HG03159 (cell line): ENCODE measurements at regions not wholly inside any gene's neighbourhood (a gene's known extent, or its start where the extent isn't known, plus 50 kb on each side); places are given as distances from the start of the nearest gene placed in this dataset.
"Not testable (repeated sequence)": the region's sequence is repeated elsewhere in the genome, so short reads cannot be mapped to it uniquely, and the experiment has no call there.

Source experiments
- ATAC-seq: cut with Tn5 transposase; IDR thresholded peaks from one replicate; pipeline ENCODE4 v1.9.1; 2021; ENCODE audit warnings: mild to moderate bottlenecking, moderate library complexity; ENCODE audit not compliant: unreplicated experiment

DNA sequence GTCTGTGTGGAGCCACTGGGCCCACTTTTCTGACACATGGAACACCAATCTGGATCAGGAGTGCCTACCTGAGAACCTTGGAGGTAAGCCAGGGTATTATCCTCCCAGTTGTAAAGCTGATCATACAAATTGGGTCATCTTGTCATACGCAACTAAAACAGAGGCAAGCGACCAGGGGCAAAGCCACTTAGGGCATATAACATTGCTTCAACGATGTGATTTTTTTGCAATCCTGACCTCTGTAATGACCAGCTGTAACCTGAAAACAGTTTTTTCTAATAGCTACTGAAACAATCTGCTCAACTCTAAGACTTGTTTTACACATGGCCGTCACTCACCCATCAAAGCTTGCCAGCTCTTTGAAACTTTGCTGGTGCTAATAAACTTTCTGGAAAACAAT lies 261.5 kb upstream of the AGTR2 start:
- ATAC-seq, result no peak

DNA sequence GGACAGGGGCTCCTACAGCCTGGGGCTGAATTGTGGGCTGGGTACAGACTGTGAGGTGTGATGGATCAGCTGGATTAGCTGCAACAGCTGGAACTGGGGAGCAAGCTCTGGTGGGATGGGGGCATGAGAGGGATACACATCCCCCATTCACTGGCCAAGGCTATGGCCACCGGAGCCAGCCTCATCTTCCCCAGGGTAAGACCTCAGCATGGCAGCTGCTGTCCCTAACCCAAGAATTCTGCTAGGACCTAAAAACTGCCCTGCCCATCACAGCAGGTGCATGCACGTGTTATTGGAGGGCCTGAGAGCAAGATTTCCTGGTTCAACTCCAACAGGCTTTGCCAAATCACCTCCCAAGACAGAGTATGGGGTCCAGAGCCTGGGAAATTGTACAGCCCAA lies 258.6 kb upstream of the AGTR2 start:
- ATAC-seq, result no peak

DNA sequence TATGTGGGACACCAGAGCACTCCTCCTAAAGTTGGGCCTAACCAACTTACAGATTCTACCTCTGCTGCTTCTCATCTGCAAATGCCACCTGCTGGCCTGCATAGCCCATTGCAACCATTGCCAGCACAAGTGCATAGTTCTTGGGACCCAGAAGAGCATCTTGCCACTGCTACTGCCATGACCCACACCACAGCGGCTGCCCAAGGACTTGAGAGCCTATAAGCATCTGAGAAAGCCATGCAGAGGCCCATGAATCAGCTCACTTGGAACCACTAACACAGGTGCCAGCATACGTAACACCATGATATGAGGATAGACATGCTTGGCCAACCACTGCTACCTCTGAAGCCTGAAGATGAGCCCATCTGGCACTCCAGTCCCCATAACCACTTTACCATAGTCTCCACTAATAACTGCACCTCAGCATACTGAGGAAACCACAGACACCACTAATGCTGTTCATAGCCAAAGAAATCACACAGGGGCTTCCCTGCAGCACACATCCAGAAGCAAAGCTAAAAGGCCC lies 258.1 kb upstream of the AGTR2 start:
- peak; percentile 91 for ATAC-seq

DNA sequence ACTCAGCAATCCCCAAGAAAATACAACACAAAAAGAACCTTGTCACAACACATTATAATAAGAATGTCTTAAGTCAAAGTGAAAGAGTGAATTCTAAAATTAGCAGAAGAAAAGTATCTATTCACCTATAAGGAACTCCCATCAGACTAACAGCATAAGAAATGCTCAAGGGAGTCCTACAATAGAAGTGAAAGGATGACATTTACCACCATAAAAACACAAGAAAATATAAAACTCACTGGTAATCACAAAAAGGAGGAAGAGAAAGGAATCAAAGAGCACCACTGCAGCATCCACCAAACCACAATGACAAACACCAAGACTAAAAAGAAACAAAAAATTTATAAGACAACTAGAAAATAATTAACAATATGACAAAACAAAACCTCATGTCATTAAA lies 257.0 kb upstream of the AGTR2 start:
- peak; percentile 48 for ATAC-seq

DNA sequence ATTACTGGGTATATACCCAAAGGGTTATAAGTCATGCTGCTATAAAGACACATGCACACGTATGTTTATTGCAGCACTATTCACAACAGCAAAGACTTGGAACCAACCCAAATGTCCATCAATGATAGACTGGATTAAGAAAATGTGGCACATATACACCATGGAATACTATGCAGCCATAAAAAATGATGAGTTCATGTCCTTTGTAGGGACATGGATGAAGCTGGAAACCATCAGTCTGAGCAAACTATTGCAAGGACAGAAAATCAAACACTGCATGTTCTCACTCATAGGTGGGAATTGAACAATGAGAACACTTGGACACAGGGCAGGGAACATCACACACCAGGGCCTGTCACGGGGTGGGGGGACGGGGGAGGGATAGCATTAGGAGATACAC lies 254.9 kb upstream of the AGTR2 start:
- not testable (repeated sequence) for ATAC-seq

DNA sequence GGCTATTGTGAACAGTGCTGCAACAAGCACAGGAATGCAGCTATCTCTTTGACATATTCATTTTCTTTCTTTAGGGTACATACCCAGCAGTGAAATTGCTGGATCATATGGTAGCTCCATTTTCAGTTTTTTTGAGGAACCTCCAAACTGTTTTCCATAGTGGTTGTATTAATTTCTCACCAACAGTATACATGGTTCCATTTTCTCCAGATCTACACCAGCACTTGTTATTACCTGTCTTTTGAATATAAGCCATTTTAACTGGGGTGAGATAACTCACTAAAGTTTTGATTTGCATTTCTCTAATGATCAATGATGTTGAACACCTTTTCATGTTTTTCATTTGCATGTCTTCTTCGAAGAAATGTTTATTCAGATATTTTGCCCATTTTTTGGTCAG lies 241.1 kb upstream of the AGTR2 start:
- no peak for ATAC-seq

DNA sequence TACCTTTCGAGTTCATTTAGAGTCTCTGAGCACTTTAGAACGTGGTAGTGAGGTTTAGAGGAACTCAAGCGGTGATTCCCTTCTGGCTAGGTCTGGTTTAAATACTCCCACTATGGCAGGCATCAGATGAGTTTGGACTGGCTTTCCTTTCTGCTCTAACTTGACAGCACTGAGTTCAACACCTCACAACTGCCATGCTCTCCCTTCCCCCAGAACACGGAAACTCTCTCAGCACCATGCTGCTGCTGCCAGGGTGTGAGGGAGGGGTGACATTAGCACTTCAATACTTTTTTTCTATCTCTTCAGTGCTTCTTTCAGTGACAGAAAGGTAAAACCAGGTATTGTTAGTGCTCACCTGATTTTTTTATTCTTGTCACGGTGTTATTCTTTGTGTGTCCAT lies 234.5 kb upstream of the AGTR2 start:
- ATAC-seq, result no peak

DNA sequence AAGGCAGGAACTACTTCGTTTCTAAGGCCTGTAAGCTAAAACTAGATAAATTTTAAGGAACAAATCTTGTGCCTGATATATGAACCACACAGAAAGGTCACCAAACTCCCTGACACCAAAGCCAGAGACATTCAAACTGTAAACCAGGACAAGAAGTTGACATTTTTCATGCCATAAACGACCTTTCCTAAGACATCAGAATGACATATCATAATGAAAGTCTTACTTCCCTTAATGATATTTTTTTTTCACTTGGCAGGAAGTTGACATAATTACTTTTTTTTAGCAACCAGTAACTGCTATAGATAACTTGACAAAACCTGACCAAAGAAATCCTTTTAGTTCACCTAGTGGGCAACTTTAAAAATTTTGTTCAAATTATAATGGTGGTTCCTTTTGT lies 231.5 kb upstream of the AGTR2 start:
- ATAC-seq, result peak; percentile 64

DNA sequence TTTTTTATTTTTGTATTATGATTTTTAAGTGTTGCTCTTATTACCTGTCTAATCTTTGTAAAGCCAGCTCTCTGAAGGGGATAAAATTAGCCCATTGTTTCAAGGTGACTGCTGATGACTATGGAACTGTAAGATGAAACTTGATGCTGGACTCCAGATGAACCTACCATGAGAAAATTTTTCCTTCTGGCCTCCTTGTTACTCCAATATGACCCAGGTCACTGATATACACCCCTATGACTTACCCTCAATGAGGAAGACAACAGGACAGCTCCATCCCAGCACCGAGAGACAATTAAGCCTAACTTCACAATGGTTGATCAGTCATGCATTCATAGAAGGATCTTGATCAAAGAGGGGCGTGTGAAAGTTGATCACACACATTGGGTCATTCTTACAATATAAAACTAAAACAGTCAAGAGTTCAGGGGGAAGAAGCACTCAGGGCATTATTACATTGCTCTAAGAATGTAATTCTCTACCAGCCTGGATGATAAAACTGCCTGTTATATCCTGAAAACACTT lies 230.8 kb upstream of the AGTR2 start:
- ATAC-seq, result no peak

DNA sequence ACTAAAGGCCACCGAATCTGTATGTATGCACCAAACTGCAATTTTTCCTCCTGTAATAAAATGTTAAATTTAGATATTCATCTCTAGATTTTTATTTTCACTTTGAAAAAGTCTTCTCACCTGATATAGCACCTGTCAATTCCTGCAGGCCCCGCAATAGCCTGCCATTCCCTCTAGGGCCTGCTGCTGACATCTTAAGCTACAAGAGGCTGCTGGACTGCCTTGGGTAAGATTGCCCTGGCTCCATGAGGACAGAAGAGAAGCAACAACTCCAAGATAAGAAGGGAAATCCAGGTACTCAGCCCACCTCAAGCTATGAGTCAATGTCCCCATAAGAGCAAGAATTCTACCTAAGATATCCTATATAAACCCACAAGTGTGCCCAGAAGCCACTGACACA lies 230.2 kb upstream of the AGTR2 start:
- ATAC-seq, result peak; percentile 38

DNA sequence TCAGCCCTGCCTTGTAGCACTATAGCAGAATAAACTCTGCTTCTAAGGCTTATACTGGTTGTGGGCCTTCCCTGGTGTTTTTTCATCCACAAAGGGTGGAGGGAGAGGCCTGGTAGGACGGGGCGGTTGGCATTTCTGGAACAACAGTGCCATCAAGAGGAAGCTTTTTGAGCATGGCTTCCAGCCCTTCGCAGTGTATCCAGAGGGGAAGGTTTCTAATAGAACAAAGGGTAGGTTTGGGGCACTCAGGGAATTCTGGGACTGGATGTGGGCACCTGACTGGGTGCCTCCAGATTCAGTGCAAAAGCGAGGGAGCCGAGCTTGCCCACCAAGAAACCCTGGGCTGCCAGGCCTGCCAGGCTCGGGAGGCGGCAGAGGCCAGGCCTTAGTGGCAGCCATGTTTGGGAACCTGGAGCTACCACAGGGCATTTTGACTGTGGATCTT lies 229.6 kb upstream of the AGTR2 start:
- peak; percentile 68 for ATAC-seq

DNA sequence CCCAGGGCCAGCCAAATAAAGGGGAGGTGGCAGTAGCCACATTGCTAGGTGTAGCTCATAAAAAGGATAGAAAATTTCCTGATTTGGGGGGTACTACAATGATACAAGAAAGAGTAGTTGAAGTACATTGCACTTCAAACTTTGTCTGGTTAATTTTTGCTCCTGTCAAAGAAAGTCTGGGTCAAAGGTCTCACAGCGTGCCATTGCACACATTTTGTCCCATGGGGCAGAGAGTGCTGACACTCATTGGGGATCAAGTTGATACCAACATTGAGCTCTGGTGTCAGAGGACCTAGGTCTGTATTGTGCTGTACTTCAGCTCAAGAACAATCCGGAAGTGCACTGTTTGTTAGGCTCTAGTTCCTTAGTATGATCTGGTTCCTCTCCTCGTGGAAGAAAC lies 229.2 kb upstream of the AGTR2 start:
- ATAC-seq, result no peak

DNA sequence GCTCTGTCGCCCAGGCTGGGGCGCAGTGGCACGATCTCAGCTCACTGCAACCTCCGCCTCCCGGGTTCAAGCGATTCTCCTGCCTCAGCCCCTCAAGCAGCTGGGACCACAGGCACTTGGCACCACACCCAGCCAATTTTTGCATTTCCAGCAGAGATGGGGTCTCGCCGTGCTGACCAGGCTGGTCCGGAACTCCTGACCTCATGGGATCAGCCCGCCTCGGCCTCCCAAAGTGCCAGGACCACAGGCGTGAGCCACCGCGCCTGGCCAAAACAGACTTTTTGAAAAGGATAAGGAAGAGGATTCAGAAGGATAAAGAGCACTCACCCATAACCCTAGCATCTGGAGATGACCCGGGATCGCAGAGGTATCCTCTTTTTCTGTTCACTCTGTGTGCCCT lies 224.5 kb upstream of the AGTR2 start:
- no peak for ATAC-seq

DNA sequence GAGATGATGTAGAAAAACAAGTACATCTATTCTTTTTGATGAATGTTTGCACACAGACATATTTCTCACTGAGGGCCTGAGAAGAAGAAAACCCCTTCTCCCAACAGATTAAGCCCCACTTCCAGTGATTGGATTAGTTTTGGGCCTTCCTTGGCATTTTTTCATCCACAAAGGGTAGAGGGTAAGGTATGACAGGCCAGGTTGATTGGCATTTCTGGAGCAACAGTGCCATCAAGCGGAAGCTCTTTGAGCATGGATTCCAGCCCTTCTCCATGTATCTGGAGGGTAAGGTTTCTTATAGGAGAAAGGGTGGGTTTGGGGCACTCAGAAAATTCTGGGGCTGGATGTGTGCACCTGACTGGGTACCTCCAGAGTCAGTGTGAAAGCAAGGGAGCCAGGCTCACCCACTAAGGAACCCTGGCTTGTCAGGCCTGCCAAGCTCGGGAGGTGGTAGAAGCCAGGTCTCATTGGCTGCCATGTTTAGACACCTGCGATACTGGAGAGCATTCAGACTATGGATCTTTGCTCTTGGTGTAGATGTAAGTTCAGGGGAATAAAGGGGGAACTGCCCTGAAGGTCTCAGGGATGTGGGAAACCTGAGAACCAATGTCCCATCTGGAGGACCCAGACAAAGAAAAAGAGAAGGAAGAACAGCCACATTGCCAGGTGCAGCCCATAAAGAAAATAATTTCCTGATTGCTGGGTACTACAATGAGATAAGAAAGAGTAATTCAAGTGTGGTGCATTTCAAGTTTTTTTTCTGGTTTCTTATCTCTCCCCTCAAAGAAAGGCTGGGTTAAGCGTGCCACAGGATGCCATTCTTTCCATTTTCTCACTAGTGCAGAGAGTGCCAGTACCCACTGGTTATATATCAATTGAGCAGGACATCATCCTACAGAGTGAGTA lies 222.3 kb upstream of the AGTR2 start:
- ATAC-seq, result no peak

DNA sequence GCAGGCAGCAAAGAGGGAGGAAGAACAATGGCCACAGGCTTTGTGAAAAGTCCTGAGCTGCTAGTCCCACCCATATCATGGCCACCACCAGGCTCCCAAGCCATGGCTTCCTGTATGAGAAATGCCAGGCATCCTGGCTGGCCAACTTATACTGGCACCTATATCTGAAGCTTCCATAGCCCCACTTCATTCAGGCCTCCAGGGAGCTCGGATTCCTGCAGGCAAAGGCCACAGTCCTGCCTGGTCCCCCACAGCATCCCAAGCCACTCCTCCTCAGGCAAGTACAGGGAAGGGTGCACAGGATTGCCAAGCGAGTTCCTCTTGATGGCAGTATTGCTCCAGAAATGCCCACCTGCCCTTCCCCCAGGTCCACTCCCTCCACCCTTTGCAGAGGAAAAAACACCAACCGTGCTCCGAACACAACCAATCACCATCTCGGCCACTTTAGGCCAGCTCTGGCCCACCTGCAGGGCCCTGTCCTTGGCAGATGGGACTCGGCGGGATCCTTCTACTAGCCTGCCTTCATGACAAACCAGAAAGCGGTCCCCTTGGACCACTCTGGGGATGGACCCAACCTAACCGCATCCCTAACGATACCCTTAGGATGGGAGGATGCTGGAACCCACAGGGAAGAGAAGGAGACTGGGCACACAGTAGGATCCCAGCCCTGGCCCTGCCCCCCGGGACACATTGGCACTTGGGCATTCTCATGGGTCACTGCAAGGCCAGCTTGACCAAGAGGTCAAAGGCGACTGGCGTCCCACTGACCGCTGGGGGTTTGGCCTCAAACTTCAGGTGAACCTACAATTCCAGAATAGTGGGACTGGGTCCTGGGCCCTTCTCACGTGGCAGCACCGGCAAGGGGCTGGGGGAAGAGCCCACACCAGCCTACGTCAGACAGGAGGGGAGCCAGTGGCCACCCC lies 220.4 kb upstream of the AGTR2 start:
- ATAC-seq, result peak; percentile 44

DNA sequence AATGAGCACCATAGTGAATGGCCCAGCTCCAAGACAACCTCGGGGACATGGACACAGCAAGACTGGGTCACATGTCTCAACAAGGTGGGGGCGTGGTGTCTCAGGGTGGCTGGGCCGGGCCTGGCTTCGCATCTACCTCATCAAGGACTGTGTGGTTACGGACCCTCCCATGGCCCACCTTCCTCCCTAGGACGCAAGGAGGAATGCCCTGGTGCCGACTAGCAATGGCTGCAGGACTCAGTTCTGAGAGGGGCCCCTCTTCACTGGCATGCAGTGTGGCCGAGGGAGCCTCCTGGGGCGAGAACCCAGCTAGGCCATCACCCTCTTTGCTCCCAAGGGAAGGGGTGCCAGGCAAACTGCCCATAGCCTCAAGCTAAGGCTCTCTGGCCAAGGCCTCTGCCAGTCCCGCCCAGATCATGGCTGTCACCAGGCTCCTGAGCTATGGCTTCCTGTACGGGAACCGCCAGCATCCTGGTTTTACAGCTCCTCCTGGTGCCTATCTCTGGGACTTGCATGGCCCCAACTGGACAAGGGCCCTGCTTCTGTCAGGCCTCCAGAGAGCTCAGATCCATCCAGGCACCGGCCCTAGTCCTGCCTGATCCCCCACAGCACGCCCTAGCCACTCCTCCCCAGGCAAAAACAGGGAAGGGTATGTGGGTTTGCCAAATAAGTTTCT lies 218.0 kb upstream of the AGTR2 start:
- no peak for ATAC-seq

DNA sequence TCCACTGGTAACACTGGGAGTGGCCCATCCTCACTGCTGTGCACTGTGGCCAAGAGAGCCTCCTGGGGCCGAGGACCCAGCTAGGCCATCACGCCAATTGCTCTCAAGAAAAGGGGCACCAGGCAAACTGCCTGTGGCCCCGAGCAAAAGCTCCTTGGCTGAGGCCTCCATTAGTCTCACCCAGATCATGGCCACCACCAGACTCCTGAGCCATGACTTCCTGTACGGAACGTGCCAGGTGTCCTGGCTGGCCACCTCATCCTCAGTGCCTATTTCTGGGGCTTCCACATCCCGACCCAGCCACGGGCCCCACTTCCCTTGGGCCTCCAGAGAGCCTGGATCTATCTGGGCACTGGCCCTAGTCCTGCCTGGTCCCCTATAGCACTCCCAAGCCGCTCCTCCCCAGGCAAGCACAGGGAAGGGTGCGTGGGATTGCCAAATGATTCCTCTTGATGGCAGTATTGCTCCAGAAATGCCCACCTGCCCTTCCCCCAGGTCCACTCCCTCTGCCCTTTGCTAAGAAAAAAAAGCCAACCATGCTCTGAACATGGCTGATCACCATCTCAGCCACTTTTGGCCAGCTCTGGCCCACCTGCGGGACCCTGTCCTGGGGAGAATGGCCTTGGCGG lies 212.6 kb upstream of the AGTR2 start:
- ATAC-seq, result no peak

DNA sequence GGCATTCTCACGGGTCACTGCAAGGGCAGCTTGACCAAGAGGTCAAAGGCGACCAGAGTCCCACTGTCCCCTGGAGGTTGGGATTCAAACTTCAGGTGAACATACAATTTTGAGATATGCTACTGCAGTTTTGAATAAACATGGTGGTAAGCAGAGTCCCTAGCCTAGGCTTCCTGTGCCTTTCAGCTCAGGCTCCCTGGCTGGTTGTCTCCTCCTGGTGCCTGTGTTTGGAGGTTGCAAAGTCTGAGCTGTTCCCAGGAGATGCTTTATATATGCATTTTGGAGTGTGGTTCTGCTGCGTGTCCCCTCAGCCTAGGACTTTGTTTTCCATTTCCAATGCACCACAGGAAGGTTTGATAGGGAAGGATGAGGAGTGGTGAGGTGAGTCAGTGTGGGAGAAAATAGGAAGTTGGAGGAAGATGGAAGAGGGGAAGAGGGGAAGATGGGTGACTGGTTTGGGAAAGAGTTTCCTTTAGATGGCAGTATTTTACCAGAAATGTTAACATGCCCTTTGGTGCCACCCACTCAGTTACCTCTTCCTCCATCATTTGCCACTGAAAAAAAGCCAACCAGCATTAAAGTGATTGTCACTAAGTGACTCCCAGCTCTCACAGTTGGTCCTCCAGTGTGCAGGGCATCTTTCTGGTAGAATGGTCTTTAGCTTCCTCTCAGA lies 211.7 kb upstream of the AGTR2 start:
- no peak for ATAC-seq

DNA sequence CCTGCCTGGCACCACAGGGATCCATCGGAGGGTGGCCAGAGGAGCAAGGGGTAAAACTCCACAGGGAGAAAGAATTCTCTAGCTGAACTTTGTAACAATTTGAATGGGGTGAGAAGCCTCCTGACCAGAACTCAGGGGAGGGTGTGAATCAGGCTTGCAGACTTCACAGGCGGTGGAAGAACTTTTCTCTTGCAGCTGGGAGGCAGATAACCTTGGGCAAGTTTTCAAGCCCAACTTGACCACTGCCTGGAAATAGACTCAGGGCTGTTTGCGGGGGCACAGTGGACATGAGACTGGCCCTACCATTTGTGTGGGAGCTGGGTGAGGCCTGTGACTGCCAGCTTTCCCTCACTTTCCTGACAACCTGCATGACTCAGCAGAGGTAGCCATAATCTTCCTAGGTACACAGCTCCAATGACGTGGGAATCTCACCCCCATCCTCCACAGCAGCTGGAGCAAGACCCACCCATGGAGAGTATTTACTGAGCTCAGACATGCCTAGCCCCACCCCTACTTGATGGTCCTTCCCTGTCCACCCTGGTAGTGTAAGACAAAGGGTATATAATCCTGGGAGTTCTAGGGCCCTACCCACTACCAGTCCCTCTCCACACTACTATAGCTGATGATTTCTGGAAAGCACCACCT lies 210.0 kb upstream of the AGTR2 start:
- ATAC-seq, result no peak
